Sigmoid colon (tissue), 6 donors: ENCODE measurements at regions not wholly inside any gene's neighbourhood (a gene's known extent, or its start where the extent isn't known, plus 50 kb on each side); places are given as distances from the start of the nearest gene placed in this dataset.
A peak's percentile ranks its signal among the peaks of the same experiment; 100 is the strongest.

Source experiments
- DNase-seq: peaks from one replicate; pipeline ENCODE4 v3.0.0-alpha.2; 2019
- H3K27ac ChIP-seq, 4 donors: fragments of 200-600 bp; sonication (generic); one replicate each; pipeline ENCODE4 v1.5.1; 2016 to 2019; ENCODE audit warnings: mild to moderate bottlenecking in 1 of 4
- H3K27me3 ChIP-seq, 3 donors: fragments of 200-600 bp; sonication (generic); one replicate each; pipeline ENCODE4 v1.5.1; 2019; ENCODE audit warnings: mild to moderate bottlenecking in 1 of 3
- H3K36me3 ChIP-seq, 4 donors: fragments of 200-600 bp; sonication (generic); one replicate each; pipeline ENCODE4 v1.5.1; 2016 to 2019
- H3K4me1 ChIP-seq, 4 donors: fragments of 200-600 bp; sonication (generic); one replicate each; pipeline ENCODE4 v1.5.1; 2017 to 2019
- H3K4me3 ChIP-seq, 4 donors: fragments of 200-600 bp; sonication (generic); one replicate each; pipeline ENCODE4 v1.5.1; 2017 to 2019; ENCODE audit warnings: mild to moderate bottlenecking in 2 of 4, moderate library complexity in 1 of 4
- H3K9me3 ChIP-seq, 4 donors: fragments of 200-600 bp in 3 of 4; sonication (generic) in 3 of 4; one replicate each; pipeline versions ENCODE4 v1.5.1 to v1.6.1; 2013 to 2019
- EP300 ChIP-seq, 4 donors: sonication (generic); formaldehyde crosslinking; IDR thresholded peaks; one replicate each; pipeline ENCODE4 v1.6.1; 2017; ENCODE audit warnings: antibody characterized with exemption in 4 of 4
- POLR2A ChIP-seq, 2 donors: fragments of 450-650 bp; IDR thresholded peaks; one replicate each; pipeline ENCODE4 v1.6.1; 2016; ENCODE audit warnings: antibody characterized with exemption in 2 of 2, mild to moderate bottlenecking in 2 of 2, moderate library complexity in 2 of 2
- POLR2AphosphoS5 ChIP-seq, 4 donors: sonication (generic); formaldehyde crosslinking; IDR thresholded peaks; one replicate each; pipeline ENCODE4 v1.6.1; 2017; ENCODE audit warnings: antibody characterized with exemption in 4 of 4
- WGBS, 2 donors: extraction: QIAGEN DNeasy Blood & Tissue Kit; methylation state at CpG; one replicate each; pipeline ENCODE4 v1.1.7; 2013; 5-methylcytosine and 5-hydroxymethylcytosine counted together
- intact Hi-C: fragments of 100-400 bp; cut with DNase I; formaldehyde crosslinking; loops from one replicate; pipeline ENCODE4 v1.15.1; 2023
- TF ChIP-seq, protein P1 (sequence below), 4 experiments: fragments of 450-650 bp in 3 of 4; fragments of 200-600 bp in 1 of 4; IDR thresholded peaks; one replicate each; pipeline ENCODE4 v1.5.1; 2016 to 2019; ENCODE audit warnings: antibody characterized with exemption in 4 of 4, mild to moderate bottlenecking in 3 of 4, moderate library complexity in 2 of 4
- donor health status: healthy with polysubstance abuse.
- donor health status: healthy.

DNA sequence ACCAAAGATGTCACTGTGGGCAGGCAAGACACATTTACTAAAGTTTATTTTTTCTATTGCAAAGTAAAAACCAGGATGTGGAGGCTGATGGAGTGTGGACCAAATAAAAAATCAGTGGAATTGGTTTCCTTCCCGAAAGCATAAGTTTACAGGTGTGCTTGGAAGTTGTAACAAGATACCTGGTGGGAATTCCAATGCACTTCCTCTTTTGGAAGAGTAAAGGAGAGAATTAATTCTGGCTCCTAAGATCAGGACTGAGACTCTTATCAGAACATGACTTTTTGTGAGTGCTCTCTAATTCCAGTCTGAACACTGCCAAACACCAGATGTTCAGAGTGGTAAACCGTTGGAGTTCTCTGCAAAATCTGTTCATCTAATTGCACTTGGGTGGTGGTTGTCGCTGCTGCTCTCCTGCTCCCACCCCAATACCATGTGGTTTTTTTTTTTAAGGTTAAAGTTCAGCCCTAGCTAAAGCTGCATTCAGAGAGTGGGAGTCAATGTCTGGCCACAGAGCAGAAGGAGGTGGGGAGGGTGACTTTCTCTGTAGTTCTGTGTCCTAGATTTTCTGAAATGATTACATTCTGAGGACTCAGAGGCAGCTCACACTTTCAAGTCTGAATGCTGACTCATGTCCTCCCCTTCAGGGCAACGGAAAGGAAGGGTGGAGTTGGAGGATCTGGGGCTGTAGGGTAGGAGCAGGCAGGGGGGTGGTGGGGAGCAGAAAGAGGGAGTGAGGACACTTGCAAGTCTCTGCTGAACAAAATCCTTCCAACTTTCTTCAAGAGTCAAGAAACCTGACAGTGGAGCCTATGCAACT, 275.8 kb upstream of the PRDM1 start:
- Histone ChIP-seq H3K36me3 (no peaks in the 10 kb centered on the region), H3K4me1 (peaks cover 0 to 4% (median 0%) of the 10 kb centered on the region in 4 donors), H3K27me3 (peaks cover 0 to 3% (median 0%) of the 10 kb centered on the region in 3 donors), H3K9me3 (no peaks in the 10 kb centered on the region), H3K4me3 (no peak overlapping the region), H3K27ac (no peak overlapping the region)
- 6 to 10% methylated on average over 4 of the region's 4 CpGs for WGBS, 2 donors
- intact Hi-C loops = no loop called here
- peak; percentile 74 for DNase-seq
- no peak for TF ChIP-seq POLR2AphosphoS5 (IDR thresholded peaks at IDR 0.05)
- no peak for TF ChIP-seq EP300 (IDR thresholded peaks at IDR 0.05)
- TF ChIP-seq, protein P1, sequence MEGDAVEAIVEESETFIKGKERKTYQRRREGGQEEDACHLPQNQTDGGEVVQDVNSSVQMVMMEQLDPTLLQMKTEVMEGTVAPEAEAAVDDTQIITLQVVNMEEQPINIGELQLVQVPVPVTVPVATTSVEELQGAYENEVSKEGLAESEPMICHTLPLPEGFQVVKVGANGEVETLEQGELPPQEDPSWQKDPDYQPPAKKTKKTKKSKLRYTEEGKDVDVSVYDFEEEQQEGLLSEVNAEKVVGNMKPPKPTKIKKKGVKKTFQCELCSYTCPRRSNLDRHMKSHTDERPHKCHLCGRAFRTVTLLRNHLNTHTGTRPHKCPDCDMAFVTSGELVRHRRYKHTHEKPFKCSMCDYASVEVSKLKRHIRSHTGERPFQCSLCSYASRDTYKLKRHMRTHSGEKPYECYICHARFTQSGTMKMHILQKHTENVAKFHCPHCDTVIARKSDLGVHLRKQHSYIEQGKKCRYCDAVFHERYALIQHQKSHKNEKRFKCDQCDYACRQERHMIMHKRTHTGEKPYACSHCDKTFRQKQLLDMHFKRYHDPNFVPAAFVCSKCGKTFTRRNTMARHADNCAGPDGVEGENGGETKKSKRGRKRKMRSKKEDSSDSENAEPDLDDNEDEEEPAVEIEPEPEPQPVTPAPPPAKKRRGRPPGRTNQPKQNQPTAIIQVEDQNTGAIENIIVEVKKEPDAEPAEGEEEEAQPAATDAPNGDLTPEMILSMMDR (IDR thresholded peaks at IDR 0.05) = no peak
- no peak for TF ChIP-seq POLR2A (IDR thresholded peaks at IDR 0.05)

DNA sequence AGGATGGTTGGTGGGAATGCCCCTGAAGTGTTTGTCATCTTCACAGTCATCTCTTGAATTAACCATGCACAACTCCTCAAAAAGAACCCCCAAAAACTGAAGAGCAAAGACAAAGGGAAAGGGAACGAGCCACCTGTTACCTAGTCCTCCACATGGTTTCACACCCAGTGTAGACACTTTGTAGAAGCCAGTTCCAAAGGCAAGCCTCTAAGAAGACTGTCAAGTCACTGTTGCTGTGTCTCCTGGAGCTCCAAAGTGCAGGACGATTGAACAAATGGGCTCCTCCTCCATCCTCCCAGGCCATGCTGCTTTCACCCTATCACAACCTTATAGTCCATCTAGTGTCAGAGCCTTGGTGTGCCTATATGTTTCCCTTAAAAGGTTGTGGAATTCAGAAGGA, 277.6 kb upstream of the PRDM1 start:
- WGBS, 2 donors = 85 to 86% methylated on average over 2 of the region's 2 CpGs
- peaks cover 0 to 4% (median 0%) of the 10 kb centered on the region in 4 donors for H3K4me1 ChIP-seq
- no peak for DNase-seq
- H3K9me3 ChIP-seq = no peaks in the 10 kb centered on the region
- no peaks in the 10 kb centered on the region for H3K36me3 ChIP-seq
- TF ChIP-seq EP300 (IDR thresholded peaks at IDR 0.05) (no peak), POLR2A (IDR thresholded peaks at IDR 0.05) (no peak), POLR2AphosphoS5 (IDR thresholded peaks at IDR 0.05) (no peak)
- TF ChIP-seq, protein P1 (IDR thresholded peaks at IDR 0.05) = no peak
- no peak overlapping the region for H3K27ac ChIP-seq
- H3K4me3 ChIP-seq = no peak overlapping the region
- intact Hi-C loops = no loop called here
- H3K27me3 ChIP-seq = peaks cover 0 to 3% (median 0%) of the 10 kb centered on the region in 3 donors

DNA sequence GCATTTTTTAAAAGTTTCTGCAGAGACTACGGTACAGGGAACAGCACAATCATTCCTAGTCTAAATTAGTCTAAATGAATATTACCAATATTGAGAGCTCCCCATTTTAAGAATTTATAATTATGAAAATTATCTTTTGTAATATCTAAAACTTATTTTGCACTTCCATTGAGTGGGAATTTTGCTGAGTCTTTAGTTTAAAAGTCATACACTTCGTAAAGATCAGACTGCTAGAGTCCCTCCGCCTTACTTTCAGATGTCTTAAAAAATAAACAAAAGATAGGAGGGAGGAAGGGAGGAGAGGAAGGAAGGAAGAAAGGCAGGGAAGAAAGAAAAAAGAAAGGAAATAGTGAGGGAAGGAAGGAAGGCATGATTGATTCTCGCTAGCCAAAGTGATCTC, 278.2 kb upstream of the PRDM1 start:
- Histone ChIP-seq H3K4me1 (peaks cover 0 to 4% (median 0%) of the 10 kb centered on the region in 4 donors), H3K36me3 (no peaks in the 10 kb centered on the region), H3K27me3 (peaks cover 0 to 3% (median 0%) of the 10 kb centered on the region in 3 donors), H3K4me3 (no peak overlapping the region), H3K27ac (no peak overlapping the region), H3K9me3 (no peaks in the 10 kb centered on the region)
- DNase-seq = no peak
- TF ChIP-seq EP300 (IDR thresholded peaks at IDR 0.05) = no peak
- TF ChIP-seq POLR2AphosphoS5 (IDR thresholded peaks at IDR 0.05) = no peak
- intact Hi-C loops = no loop called here
- WGBS, 2 donors = 95% methylated on average over 4 of the region's 4 CpGs

DNA sequence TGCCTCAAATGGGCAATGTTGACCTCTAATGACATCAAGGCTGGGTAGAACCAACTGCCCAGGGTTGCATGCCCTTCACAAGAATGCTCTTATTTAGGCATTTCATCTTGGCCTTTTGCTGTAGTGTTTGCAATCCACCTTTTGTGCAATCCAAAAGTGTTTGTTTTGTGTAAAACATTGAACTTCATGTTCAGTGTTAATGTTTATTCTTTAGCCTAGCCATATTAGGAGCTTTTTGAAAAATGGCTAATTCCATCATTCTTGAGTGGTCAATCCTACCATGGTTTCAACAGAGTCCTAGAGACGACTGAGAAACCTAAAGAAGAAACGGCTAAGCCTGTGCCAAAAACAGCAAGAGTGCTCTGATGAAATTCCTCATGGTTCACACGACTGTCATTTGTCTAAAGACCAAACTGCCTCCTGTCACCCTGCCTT, 279.6 kb upstream of the PRDM1 start:
- intact Hi-C loops = no loop called here
- TF ChIP-seq, protein P1 (IDR thresholded peaks at IDR 0.05) = no peak
- TF ChIP-seq EP300 (IDR thresholded peaks at IDR 0.05) (no peak), POLR2AphosphoS5 (IDR thresholded peaks at IDR 0.05) (no peak), POLR2A (IDR thresholded peaks at IDR 0.05) (no peak)
- Histone ChIP-seq H3K36me3 (no peaks in the 10 kb centered on the region), H3K27ac (no peak overlapping the region), H3K9me3 (no peaks in the 10 kb centered on the region), H3K4me3 (no peak overlapping the region), H3K27me3 (peaks cover 0 to 2% (median 0%) of the 10 kb centered on the region in 3 donors), H3K4me1 (peaks cover 0 to 4% (median 0%) of the 10 kb centered on the region in 4 donors)
- 84 to 86% methylated on average over 3 of the region's 3 CpGs for WGBS, 2 donors
- DNase-seq = no peak

DNA sequence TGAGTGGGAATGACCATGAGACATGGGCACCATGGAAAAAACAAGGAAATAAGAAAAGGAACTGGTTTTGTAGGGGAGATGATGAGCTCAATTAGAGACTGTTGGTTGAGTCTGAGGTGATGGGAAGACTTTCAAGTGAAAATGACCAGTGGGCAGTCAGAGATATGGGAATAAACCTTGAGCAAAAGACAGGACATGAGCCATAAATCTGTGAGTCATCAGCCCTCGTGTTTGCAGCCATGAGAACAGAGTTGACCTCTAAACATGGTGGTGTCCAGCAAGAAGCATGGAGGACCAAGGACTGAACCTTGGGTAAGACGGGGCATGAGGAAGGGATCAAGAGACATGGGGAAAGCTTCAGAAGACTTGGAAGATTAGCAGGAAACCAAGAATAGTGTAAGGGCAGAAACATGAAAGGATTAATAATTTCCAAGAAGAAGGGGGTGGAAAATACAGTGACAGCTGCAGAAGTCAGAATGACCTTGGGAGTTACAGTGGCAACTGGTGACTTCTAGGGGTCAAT, 280.6 kb upstream of the PRDM1 start:
- Histone ChIP-seq H3K27me3 (no peaks in the 10 kb centered on the region), H3K4me1 (peaks cover 0 to 3% (median 0%) of the 10 kb centered on the region in 4 donors), H3K36me3 (no peaks in the 10 kb centered on the region), H3K4me3 (no peak overlapping the region), H3K27ac (no peak overlapping the region), H3K9me3 (no peaks in the 10 kb centered on the region)
- TF ChIP-seq POLR2A (IDR thresholded peaks at IDR 0.05) = no peak
- TF ChIP-seq, protein P1 (IDR thresholded peaks at IDR 0.05) = no peak
- TF ChIP-seq EP300 (IDR thresholded peaks at IDR 0.05) = no peak
- TF ChIP-seq POLR2AphosphoS5 (IDR thresholded peaks at IDR 0.05) = no peak
- no peak for DNase-seq
- 56 to 78% methylated on average over 2 of the region's 2 CpGs for WGBS, 2 donors
- intact Hi-C loops = no loop called here
